ENCODE measurements at regions not wholly inside any gene's neighbourhood (a gene's known extent, or its start where the extent isn't known, plus 50 kb on each side); places are given as distances from the start of the nearest gene placed in this dataset.

GRCh38 chr5:124477577-124477976 is 268.9 kb downstream of the ZNF608 start:
- TF ChIP-seq CTCF (IDR thresholded peaks at IDR 0.05) (no peak), POLR2A (IDR thresholded peaks at IDR 0.05) (no peak)
